Loucy (cell line): ENCODE measurements at regions not wholly inside any gene's neighbourhood (a gene's known extent, or its start where the extent isn't known, plus 50 kb on each side); places are given as distances from the start of the nearest gene placed in this dataset.

Experiments used
- H2AFZ ChIP-seq: fragments of 200-600 bp; sonication (generic); 2 replicates; pipeline ENCODE4 v1.6.0; 2016; ENCODE audit warnings: antibody characterized with exemption, mild to moderate bottlenecking, low read length, moderate library complexity
- H3F3A ChIP-seq: fragments of 200-600 bp; 2 replicates; pipeline ENCODE4 v1.6.0; 2016; ENCODE audit warnings: antibody characterized with exemption, low read depth, mild to moderate bottlenecking
- H3K27me3 ChIP-seq: fragments of 200-600 bp; sonication (generic); 2 replicates; pipeline ENCODE4 v1.6.1; 2014; ENCODE audit warnings: low read length, mild to moderate bottlenecking; ENCODE audit not compliant: insufficient read depth, poor library complexity, severe bottlenecking
- H3K36me3 ChIP-seq: fragments of 200-600 bp; sonication (generic); 2 replicates; pipeline ENCODE4 v1.6.1; 2016; ENCODE audit warnings: low read length; ENCODE audit not compliant: insufficient read depth
- H3K4me1 ChIP-seq: fragments of 200-600 bp; sonication (generic); 2 replicates; pipeline ENCODE4 v1.5.1; 2014; ENCODE audit warnings: low read length, mild to moderate bottlenecking; ENCODE audit not compliant: insufficient read depth, poor library complexity, severe bottlenecking
- H3K4me2 ChIP-seq: fragments of 200-600 bp; sonication (generic); 2 replicates; pipeline ENCODE4 v1.6.0; 2014; ENCODE audit warnings: antibody characterized with exemption, low read length, low read depth, mild to moderate bottlenecking; ENCODE audit not compliant: poor library complexity, severe bottlenecking
- H3K4me3 ChIP-seq: fragments of 200-600 bp; sonication (generic); 2 replicates; pipeline ENCODE4 v1.5.1; 2014; ENCODE audit warnings: low read length, mild to moderate bottlenecking, mixed read lengths; ENCODE audit not compliant: poor library complexity, severe bottlenecking
- H3K79me2 ChIP-seq: fragments of 200-600 bp; sonication (generic); 2 replicates; pipeline ENCODE4 v1.6.1; 2014; ENCODE audit warnings: low read length; ENCODE audit not compliant: insufficient read depth
- H3K9ac ChIP-seq: fragments of 200-600 bp; sonication (generic); 2 replicates; pipeline ENCODE4 v1.6.0; 2014; ENCODE audit warnings: mild to moderate bottlenecking, low read depth, low read length, moderate library complexity; ENCODE audit not compliant: poor library complexity, severe bottlenecking
- H3K9me2 ChIP-seq: fragments of 200-600 bp; sonication (generic); replicated peaks from 2 replicates; pipeline ENCODE4 v1.6.1; 2016; ENCODE audit warnings: low read depth, low read length, mixed read lengths
- H3K9me3 ChIP-seq: fragments of 200-600 bp; sonication (generic); 2 replicates; pipeline ENCODE4 v1.6.1; 2014; ENCODE audit warnings: mild to moderate bottlenecking, antibody characterized with exemption, low read length, low read depth; ENCODE audit not compliant: insufficient read depth
- H4K20me1 ChIP-seq: fragments of 200-600 bp; sonication (generic); 2 replicates; pipeline ENCODE4 v1.6.0; 2014; ENCODE audit warnings: antibody characterized with exemption, low read length, mild to moderate bottlenecking; ENCODE audit not compliant: insufficient read depth, poor library complexity, severe bottlenecking
- EZH2phosphoT487 ChIP-seq: fragments of 200-600 bp; IDR thresholded peaks from 2 replicates; pipeline ENCODE4 v1.6.1; 2018; ENCODE audit warnings: antibody characterized with exemption, mild to moderate bottlenecking, moderate library complexity, borderline replicate concordance
- TF ChIP-seq, protein P1 (sequence below): fragments of 200-600 bp; sonication (generic); conservative IDR thresholded peaks from 2 replicates; pipeline ENCODE4 v1.5.1; 2014; ENCODE audit warnings: mild to moderate bottlenecking, antibody characterized with exemption, low read length

DNA sequence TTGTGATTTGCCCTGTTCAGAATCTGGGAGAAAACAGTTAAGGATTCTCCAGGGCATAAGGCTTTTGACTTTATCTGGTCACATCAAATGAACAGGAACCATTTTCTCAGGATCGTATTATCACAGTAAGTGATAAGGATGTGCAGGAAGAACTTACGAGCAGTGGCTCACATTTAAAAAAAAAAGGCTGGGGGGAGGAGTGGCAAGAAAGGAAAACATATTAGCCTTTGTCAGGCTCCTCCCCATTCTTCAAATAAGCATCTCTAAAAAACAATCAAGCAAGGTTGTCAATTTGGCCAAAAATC, 234.3 kb upstream of the TMEM161B start:
- peaks cover 25% of the 10 kb centered on the region for H3K4me1 ChIP-seq
- TF ChIP-seq, protein P1, sequence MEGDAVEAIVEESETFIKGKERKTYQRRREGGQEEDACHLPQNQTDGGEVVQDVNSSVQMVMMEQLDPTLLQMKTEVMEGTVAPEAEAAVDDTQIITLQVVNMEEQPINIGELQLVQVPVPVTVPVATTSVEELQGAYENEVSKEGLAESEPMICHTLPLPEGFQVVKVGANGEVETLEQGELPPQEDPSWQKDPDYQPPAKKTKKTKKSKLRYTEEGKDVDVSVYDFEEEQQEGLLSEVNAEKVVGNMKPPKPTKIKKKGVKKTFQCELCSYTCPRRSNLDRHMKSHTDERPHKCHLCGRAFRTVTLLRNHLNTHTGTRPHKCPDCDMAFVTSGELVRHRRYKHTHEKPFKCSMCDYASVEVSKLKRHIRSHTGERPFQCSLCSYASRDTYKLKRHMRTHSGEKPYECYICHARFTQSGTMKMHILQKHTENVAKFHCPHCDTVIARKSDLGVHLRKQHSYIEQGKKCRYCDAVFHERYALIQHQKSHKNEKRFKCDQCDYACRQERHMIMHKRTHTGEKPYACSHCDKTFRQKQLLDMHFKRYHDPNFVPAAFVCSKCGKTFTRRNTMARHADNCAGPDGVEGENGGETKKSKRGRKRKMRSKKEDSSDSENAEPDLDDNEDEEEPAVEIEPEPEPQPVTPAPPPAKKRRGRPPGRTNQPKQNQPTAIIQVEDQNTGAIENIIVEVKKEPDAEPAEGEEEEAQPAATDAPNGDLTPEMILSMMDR: no peak
- TF ChIP-seq EZH2phosphoT487: no peak
- no peaks in the 10 kb centered on the region for H3K27me3 ChIP-seq
- no peaks in the 10 kb centered on the region for H3K9me2 ChIP-seq
- H3K9me3 ChIP-seq: no peaks in the 10 kb centered on the region
- no peaks in the 10 kb centered on the region for H3F3A ChIP-seq
- H4K20me1 ChIP-seq: no peaks in the 10 kb centered on the region
- H3K79me2 ChIP-seq: no peaks in the 10 kb centered on the region
- H3K4me2 ChIP-seq: peak overlapping the region; percentile 95
- no peaks in the 10 kb centered on the region for H3K36me3 ChIP-seq
- H2AFZ ChIP-seq: peak overlapping the region; percentile 93
- peak overlapping the region; percentile 76 for H3K4me3 ChIP-seq
- H3K9ac ChIP-seq: peak overlapping the region; percentile 84

- no peaks in the 10 kb centered on the region for H3K9me3 ChIP-seq
- H3K4me3 ChIP-seq: peak overlapping the region; percentile 76
- no peaks in the 10 kb centered on the region for H3K79me2 ChIP-seq
- peak overlapping the region; percentile 93 for H2AFZ ChIP-seq
- peak overlapping the region; percentile 95 for H3K4me2 ChIP-seq
- H3K9me2 ChIP-seq: no peaks in the 10 kb centered on the region
- no peaks in the 10 kb centered on the region for H3F3A ChIP-seq
- H3K36me3 ChIP-seq: no peaks in the 10 kb centered on the region
- H3K27me3 ChIP-seq: no peaks in the 10 kb centered on the region
- H3K9ac ChIP-seq: peak overlapping the region; percentile 84
- H4K20me1 ChIP-seq: no peaks in the 10 kb centered on the region
- peaks cover 25% of the 10 kb centered on the region for H3K4me1 ChIP-seq
- TF ChIP-seq, protein P1: no peak
- no peak for TF ChIP-seq EZH2phosphoT487
Observed at GRCh38 chr5:88502179-88503040, 233.8 kb upstream of the TMEM161B start.

- H3K36me3 ChIP-seq: no peaks in the 10 kb centered on the region
- H3K9me2 ChIP-seq: no peaks in the 10 kb centered on the region
- no peak for TF ChIP-seq EZH2phosphoT487
- TF ChIP-seq, protein P1: no peak
- no peak overlapping the region for H3K4me2 ChIP-seq
- H3K9ac ChIP-seq: no peak overlapping the region
- H3K9me3 ChIP-seq: no peaks in the 10 kb centered on the region
- H4K20me1 ChIP-seq: no peaks in the 10 kb centered on the region
- no peaks in the 10 kb centered on the region for H3F3A ChIP-seq
- H3K4me1 ChIP-seq: no peaks in the 10 kb centered on the region
- H2AFZ ChIP-seq: no peak overlapping the region
- H3K27me3 ChIP-seq: no peaks in the 10 kb centered on the region
- no peaks in the 10 kb centered on the region for H3K79me2 ChIP-seq
- H3K4me3 ChIP-seq: no peak overlapping the region
Observed at GRCh38 chr5:88495810-88496209, 227.2 kb upstream of the TMEM161B start.
